WTC11 (cell line): ENCODE measurements at regions not wholly inside any gene's neighbourhood (a gene's known extent, or its start where the extent isn't known, plus 50 kb on each side); places are given as distances from the start of the nearest gene placed in this dataset.

Experiments used
- ARID4B ChIP-seq: sonication (generic); formaldehyde crosslinking; IDR thresholded peaks from 2 replicates; pipeline ENCODE4 v1.8.0; 2023; ENCODE audit warnings: missing genetic modification reagents, mild to moderate bottlenecking, borderline replicate concordance
- ATF3 ChIP-seq: sonication (generic); formaldehyde crosslinking; conservative IDR thresholded peaks from 2 replicates; pipeline ENCODE4 v1.8.1; 2022; ENCODE audit warnings: mild to moderate bottlenecking, missing genetic modification reagents
- CBFB ChIP-seq: sonication (generic); formaldehyde crosslinking; IDR thresholded peaks from 2 replicates; pipeline ENCODE4 v1.8.1; 2022; ENCODE audit warnings: mild to moderate bottlenecking, low read depth, missing genetic modification reagents
- CREB1 ChIP-seq: sonication (generic); formaldehyde crosslinking; IDR thresholded peaks from 2 replicates; pipeline ENCODE4 v1.8.0; 2023; ENCODE audit warnings: mild to moderate bottlenecking, missing genetic modification reagents
- CTCF ChIP-seq: fragments of 200-600 bp; IDR thresholded peaks from 2 replicates; pipeline ENCODE4 v1.8.0; 2022; ENCODE audit warnings: antibody characterized with exemption
- E2F4 ChIP-seq: sonication (generic); formaldehyde crosslinking; IDR thresholded peaks from 2 replicates; pipeline ENCODE4 v1.8.1; 2022; ENCODE audit warnings: low read depth, mild to moderate bottlenecking, moderate library complexity, missing genetic modification reagents, borderline replicate concordance
- NR2C2 ChIP-seq: sonication (generic); formaldehyde crosslinking; IDR thresholded peaks from 2 replicates; pipeline ENCODE4 v1.8.0; 2022; ENCODE audit warnings: mild to moderate bottlenecking, missing genetic modification reagents
- NR3C1 ChIP-seq: sonication (generic); formaldehyde crosslinking; conservative IDR thresholded peaks from 2 replicates; pipeline ENCODE4 v1.8.1; 2023; ENCODE audit warnings: low read depth, mild to moderate bottlenecking, missing genetic modification reagents
- RELA ChIP-seq: sonication (generic); formaldehyde crosslinking; IDR thresholded peaks from 2 replicates; pipeline ENCODE4 v1.8.1; 2022; ENCODE audit warnings: missing genetic modification reagents, mild to moderate bottlenecking, borderline replicate concordance
- SP1 ChIP-seq: sonication (generic); formaldehyde crosslinking; conservative IDR thresholded peaks from 2 replicates; pipeline ENCODE4 v1.8.1; 2022; ENCODE audit warnings: missing genetic modification reagents
- ZNF121 ChIP-seq: sonication (generic); formaldehyde crosslinking; IDR thresholded peaks from 2 replicates; pipeline ENCODE4 v1.8.0; 2023; ENCODE audit warnings: missing genetic modification reagents

GRCh38 chr17:68161644-68162428 lies 86.0 kb upstream of the AMZ2 start:
- TF ChIP-seq NR3C1 (CRISPR knock-in tag) (no peak), ATF3 (no peak), NR2C2 (CRISPR knock-in tag) (no peak), ZNF121 (no peak), CBFB (no peak), SP1 (CRISPR knock-in tag) (no peak), CREB1 (no peak), CTCF (no peak), RELA (no peak), ARID4B (CRISPR knock-in tag) (no peak), E2F4 (CRISPR knock-in tag) (no peak)
